DOHH2 (cell line): ENCODE measurements at regions not wholly inside any gene's neighbourhood (a gene's known extent, or its start where the extent isn't known, plus 50 kb on each side); places are given as distances from the start of the nearest gene placed in this dataset.

Experiments used
- H3F3A ChIP-seq: fragments of 200-600 bp; sonication (generic), shearing (Covaris generic); 2 replicates; pipeline ENCODE4 v1.6.0; 2016; ENCODE audit warnings: antibody characterized with exemption, mild to moderate bottlenecking; ENCODE audit not compliant: control insufficient read depth, insufficient read depth
- H3K27ac ChIP-seq: fragments of 200-600 bp; sonication (generic); 2 replicates; pipeline ENCODE4 v1.5.1; 2014; ENCODE audit warnings: low read depth, mild to moderate bottlenecking, low read length, moderate library complexity
- H3K27me3 ChIP-seq: fragments of 200-600 bp; sonication (generic); 2 replicates; pipeline ENCODE4 v1.6.1; 2014; ENCODE audit warnings: mild to moderate bottlenecking, low read length, mixed read lengths; ENCODE audit not compliant: control insufficient read depth
- H3K36me3 ChIP-seq: fragments of 200-600 bp; sonication (generic); 2 replicates; pipeline ENCODE4 v1.6.1; 2014; ENCODE audit warnings: mild to moderate bottlenecking, low read length, moderate library complexity, mixed read lengths; ENCODE audit not compliant: control insufficient read depth
- H3K4me1 ChIP-seq: fragments of 200-600 bp; sonication (generic); 2 replicates; pipeline ENCODE4 v1.6.1; 2014; ENCODE audit warnings: mild to moderate bottlenecking, low read length, mixed read lengths; ENCODE audit not compliant: control insufficient read depth
- H3K4me2 ChIP-seq: fragments of 200-600 bp; sonication (generic); 2 replicates; pipeline ENCODE4 v1.6.0; 2014; ENCODE audit warnings: mild to moderate bottlenecking, low read length, moderate library complexity
- H3K4me3 ChIP-seq: fragments of 200-600 bp; sonication (generic); 2 replicates; pipeline ENCODE4 v1.5.1; 2014; ENCODE audit warnings: mild to moderate bottlenecking, low read length, mixed read lengths
- H3K79me2 ChIP-seq: fragments of 200-600 bp; sonication (generic); 2 replicates; pipeline ENCODE4 v1.6.1; 2014; ENCODE audit warnings: mild to moderate bottlenecking, low read length, mixed read lengths; ENCODE audit not compliant: control insufficient read depth
- H3K9me2 ChIP-seq: fragments of 200-600 bp; sonication (generic); replicated peaks from 2 replicates; pipeline ENCODE4 v1.6.1; 2014; ENCODE audit warnings: mild to moderate bottlenecking, low read length, mixed read lengths; ENCODE audit not compliant: control insufficient read depth
- H3K9me3 ChIP-seq: fragments of 200-600 bp; sonication (generic); 2 replicates; pipeline ENCODE4 v1.6.1; 2014; ENCODE audit warnings: antibody characterized with exemption, low read length, mixed read lengths; ENCODE audit not compliant: control insufficient read depth, insufficient read depth
- H4K20me1 ChIP-seq: fragments of 200-600 bp; sonication (generic); 2 replicates; pipeline ENCODE4 v1.6.0; 2014; ENCODE audit warnings: low read depth, mild to moderate bottlenecking, antibody characterized with exemption, low read length, moderate library complexity; ENCODE audit not compliant: control insufficient read depth, insufficient read depth
- EZH2phosphoT487 ChIP-seq: fragments of 200-600 bp; sonication (generic); IDR thresholded peaks from 2 replicates; pipeline ENCODE4 v1.6.1; 2017; ENCODE audit warnings: borderline replicate concordance, mild to moderate bottlenecking, antibody characterized with exemption, low read length, moderate library complexity, mixed read lengths
- TF ChIP-seq, protein P1 (sequence below): fragments of 200-600 bp; sonication (generic); IDR thresholded peaks from one replicate; pipeline ENCODE4 v1.5.1; 2014; ENCODE audit warnings: antibody characterized with exemption, mild to moderate bottlenecking, low read depth, low read length; ENCODE audit not compliant: poor library complexity, severe bottlenecking

DNA sequence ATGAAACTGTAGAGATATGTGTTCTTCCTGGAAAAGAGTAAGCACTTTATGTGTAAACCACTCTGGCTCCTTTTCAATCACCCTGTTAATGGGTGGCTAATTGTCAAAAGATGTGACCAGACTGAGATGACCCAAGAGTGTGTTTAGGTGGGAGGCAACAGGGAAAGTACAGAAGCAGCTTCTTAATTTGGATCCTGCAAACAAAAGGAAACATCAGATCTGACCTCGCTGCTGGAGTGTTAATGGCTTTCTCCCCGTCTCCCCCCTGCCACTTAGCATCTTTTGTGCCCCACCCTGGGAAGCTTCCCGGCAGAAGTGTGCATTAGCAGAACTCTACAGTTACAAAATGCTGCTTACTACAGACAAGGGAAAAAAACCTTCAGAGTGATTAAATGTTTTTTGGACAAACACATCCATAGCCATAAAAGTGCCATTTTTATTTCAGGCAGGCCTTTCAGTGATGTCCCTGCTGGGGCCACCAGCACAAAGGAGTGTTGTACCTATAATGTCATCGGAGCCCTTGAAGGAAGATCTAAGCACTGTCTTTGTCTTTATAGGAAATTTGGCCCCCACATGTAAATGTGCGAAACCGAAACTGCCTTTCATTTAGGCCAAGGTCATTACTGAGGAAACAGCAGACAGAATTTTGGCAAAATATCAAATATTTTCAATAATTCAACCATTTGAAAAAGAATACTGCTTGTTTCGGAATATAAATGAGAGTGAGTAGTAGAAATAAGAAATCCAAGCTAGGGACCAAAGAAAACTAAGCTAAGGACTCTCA lies 311.0 kb downstream of the WDR72 start:
- Histone ChIP-seq H4K20me1 (no peaks in the 10 kb centered on the region), H3K27ac (no peak overlapping the region), H3K9me2 (no peaks in the 10 kb centered on the region; the same call in 1 of the 2 replicates), H3F3A (no peaks in the 10 kb centered on the region), H3K36me3 (no peaks in the 10 kb centered on the region), H3K9me3 (no peaks in the 10 kb centered on the region), H3K4me1 (no peaks in the 10 kb centered on the region), H3K27me3 (no peaks in the 10 kb centered on the region), H3K79me2 (no peaks in the 10 kb centered on the region), H3K4me3 (no peak overlapping the region), H3K4me2 (no peak overlapping the region)
- TF ChIP-seq, protein P1, sequence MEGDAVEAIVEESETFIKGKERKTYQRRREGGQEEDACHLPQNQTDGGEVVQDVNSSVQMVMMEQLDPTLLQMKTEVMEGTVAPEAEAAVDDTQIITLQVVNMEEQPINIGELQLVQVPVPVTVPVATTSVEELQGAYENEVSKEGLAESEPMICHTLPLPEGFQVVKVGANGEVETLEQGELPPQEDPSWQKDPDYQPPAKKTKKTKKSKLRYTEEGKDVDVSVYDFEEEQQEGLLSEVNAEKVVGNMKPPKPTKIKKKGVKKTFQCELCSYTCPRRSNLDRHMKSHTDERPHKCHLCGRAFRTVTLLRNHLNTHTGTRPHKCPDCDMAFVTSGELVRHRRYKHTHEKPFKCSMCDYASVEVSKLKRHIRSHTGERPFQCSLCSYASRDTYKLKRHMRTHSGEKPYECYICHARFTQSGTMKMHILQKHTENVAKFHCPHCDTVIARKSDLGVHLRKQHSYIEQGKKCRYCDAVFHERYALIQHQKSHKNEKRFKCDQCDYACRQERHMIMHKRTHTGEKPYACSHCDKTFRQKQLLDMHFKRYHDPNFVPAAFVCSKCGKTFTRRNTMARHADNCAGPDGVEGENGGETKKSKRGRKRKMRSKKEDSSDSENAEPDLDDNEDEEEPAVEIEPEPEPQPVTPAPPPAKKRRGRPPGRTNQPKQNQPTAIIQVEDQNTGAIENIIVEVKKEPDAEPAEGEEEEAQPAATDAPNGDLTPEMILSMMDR: no peak
- TF ChIP-seq EZH2phosphoT487: no peak

DNA sequence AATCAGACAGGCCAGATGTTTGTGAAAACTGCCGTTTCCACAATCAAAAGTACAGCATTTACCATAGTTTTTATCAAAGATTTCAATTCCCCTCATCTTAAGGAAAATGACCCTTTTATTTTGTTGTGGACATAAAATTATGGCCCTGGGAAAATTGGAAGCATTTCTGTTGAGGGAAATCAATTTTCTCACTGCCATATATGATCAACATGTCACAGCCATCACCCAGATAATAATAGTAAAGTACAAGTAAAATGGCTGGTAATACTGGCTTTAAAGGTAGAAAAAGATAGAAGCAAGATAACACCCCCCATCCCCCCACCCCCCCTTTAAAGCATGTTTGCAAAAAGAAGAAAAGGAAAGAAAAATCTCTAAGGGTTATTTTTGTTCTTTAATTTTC lies 311.7 kb downstream of the WDR72 start:
- Histone ChIP-seq H4K20me1 (no peaks in the 10 kb centered on the region), H3K27ac (no peak overlapping the region), H3K27me3 (no peaks in the 10 kb centered on the region), H3K79me2 (no peaks in the 10 kb centered on the region), H3K9me3 (no peaks in the 10 kb centered on the region), H3F3A (no peaks in the 10 kb centered on the region), H3K4me3 (no peak overlapping the region), H3K4me1 (no peaks in the 10 kb centered on the region), H3K4me2 (no peak overlapping the region), H3K36me3 (no peaks in the 10 kb centered on the region), H3K9me2 (no peaks in the 10 kb centered on the region; the same call in 1 of the 2 replicates)
- TF ChIP-seq EZH2phosphoT487: no peak
- TF ChIP-seq, protein P1: no peak

DNA sequence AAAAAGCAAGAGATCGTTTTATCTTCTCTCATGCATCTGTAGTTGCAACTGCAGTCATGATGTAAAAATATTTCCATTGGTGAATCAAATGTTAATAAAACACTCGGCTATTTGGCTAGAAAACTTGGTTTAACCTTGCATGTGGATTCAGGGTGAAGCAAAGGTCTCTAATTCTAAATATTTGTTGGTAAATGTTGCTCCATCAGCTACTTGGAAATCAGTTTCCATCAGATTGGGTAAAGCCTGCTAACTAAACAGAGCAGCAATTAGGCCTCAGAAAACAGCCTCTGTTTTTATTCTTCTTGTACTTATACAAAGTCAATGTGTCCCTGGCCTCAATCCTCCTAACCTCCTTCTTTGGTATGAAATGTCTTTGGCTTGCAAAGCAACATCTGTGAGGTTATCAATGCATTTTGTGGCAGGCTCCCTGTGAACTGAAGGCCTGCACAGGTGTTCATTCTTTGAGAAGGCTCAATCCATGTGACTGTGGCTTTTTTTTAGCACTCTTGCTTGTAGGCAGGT lies 312.3 kb downstream of the WDR72 start:
- H3K79me2 ChIP-seq: no peaks in the 10 kb centered on the region
- H3K27ac ChIP-seq: no peak overlapping the region
- no peaks in the 10 kb centered on the region for H3F3A ChIP-seq
- H3K4me1 ChIP-seq: no peaks in the 10 kb centered on the region
- no peaks in the 10 kb centered on the region for H3K27me3 ChIP-seq
- no peak overlapping the region for H3K4me3 ChIP-seq
- no peak overlapping the region for H3K4me2 ChIP-seq
- TF ChIP-seq, protein P1: no peak
- TF ChIP-seq EZH2phosphoT487: no peak
- H3K9me3 ChIP-seq: no peaks in the 10 kb centered on the region
- H3K36me3 ChIP-seq: no peaks in the 10 kb centered on the region
- no peaks in the 10 kb centered on the region for H4K20me1 ChIP-seq
- no peaks in the 10 kb centered on the region; the same call in 1 of the 2 replicates for H3K9me2 ChIP-seq
